DMS153 (cell line): ENCODE measurements at regions not wholly inside any gene's neighbourhood (a gene's known extent, or its start where the extent isn't known, plus 50 kb on each side); places are given as distances from the start of the nearest gene placed in this dataset.
A peak's percentile ranks its signal among the peaks of the same experiment; 100 is the strongest.
"Not testable (repeated sequence)": the region's sequence is repeated elsewhere in the genome, so short reads cannot be mapped to it uniquely, and the experiment has no call there.

Experiments
- DNase-seq: peaks from one replicate; lab custom pipeline; 2025; lab: John Stamatoyannopoulos, UW

GRCh38 chr5:160479220-160479619, 57.6 kb downstream of the PTTG1 start:
- no peak for DNase-seq

- DNase-seq = no peak
These were observed 58.3 kb downstream of the PTTG1 start for GRCh38 chr5:160479926-160480325.

GRCh38 chr5:160480652-160481051, 59.0 kb downstream of the PTTG1 start:
- no peak for DNase-seq

- DNase-seq = no peak
These were observed 63.0 kb downstream of the PTTG1 start for GRCh38 chr5:160484678-160485077.

- no peak for DNase-seq
These were observed 63.8 kb downstream of the PTTG1 start for GRCh38 chr5:160485364-160485969.

GRCh38 chr5:160486573-160486972, 64.9 kb downstream of the PTTG1 start:
- no peak for DNase-seq

- DNase-seq = no peak
These were observed 67.0 kb downstream of the PTTG1 start for GRCh38 chr5:160488394-160489325.

- DNase-seq = no peak
These were observed 69.8 kb downstream of the PTTG1 start for GRCh38 chr5:160491438-160491837.

- no peak for DNase-seq
These were observed 70.9 kb downstream of the PTTG1 start for GRCh38 chr5:160492565-160492964.

- no peak for DNase-seq
These were observed 72.2 kb downstream of the PTTG1 start for GRCh38 chr5:160493806-160494338.

- DNase-seq = no peak
These were observed 72.8 kb downstream of the PTTG1 start for GRCh38 chr5:160494451-160494850.

- no peak for DNase-seq
These were observed 74.7 kb downstream of the PTTG1 start for GRCh38 chr5:160496334-160496733.

GRCh38 chr5:160496784-160497183, 75.1 kb downstream of the PTTG1 start:
- DNase-seq = no peak

- DNase-seq = no peak
These were observed 76.2 kb downstream of the PTTG1 start for GRCh38 chr5:160497878-160498277.

GRCh38 chr5:160498441-160499043, 76.9 kb downstream of the PTTG1 start:
- DNase-seq = not testable (repeated sequence)

- DNase-seq = no peak
These were observed 79.4 kb downstream of the PTTG1 start for GRCh38 chr5:160500786-160501779.

- DNase-seq = no peak
These were observed 83.3 kb downstream of the PTTG1 start for GRCh38 chr5:160504906-160505305.

- no peak for DNase-seq
These were observed 84.7 kb downstream of the PTTG1 start for GRCh38 chr5:160506006-160507004.

GRCh38 chr5:160507221-160507721, 85.6 kb downstream of the PTTG1 start:
- no peak for DNase-seq

GRCh38 chr5:160508780-160509361, 87.2 kb downstream of the PTTG1 start:
- DNase-seq = peak; percentile 2
